ENCODE measurements at regions not wholly inside any gene's neighbourhood (a gene's known extent, or its start where the extent isn't known, plus 50 kb on each side); places are given as distances from the start of the nearest gene placed in this dataset.

DNA sequence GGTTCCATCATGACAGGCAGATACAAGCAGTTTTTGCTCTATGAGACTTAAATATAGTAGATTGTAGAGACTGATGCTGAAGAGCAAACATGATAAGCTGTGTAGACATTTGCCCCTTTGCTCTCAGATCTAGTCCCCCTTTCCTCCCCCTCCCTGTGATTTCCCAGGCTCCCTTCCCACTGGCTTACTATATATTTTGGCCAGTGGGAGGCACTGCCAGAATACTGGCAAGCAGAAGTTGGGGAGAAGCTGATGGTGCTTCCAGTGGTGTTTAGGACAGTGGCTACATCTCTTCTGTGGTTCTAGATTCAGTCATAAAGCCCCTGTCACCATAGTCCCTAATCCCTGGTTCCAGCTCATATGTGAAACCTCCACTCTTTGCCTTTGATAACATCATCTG, 156.1 kb upstream of the STEAP4 start:
- no peak for TF ChIP-seq FOXA3 (CRISPR knock-in tag; IDR thresholded peaks at IDR 0.05)
- BruUV-seq (replicated peaks), result no TSS peak
- ChIA-PET CTCF (ENCODE audit: low intra/inter-chr PET ratio, low total read pairs) (no interaction called here), POLR2A (no interaction called here)
- Histone ChIP-seq H3K9me3 (ENCODE audit: low read length) (no peaks in the 10 kb centered on the region), H4K20me1 (ENCODE audit: insufficient read depth, low read length) (no peaks in the 10 kb centered on the region), H3K36me3 (replicated peaks in 1 of 2; ENCODE audit: control insufficient read depth in 1 of 2, insufficient read depth in 2 of 2, low read length in 2 of 2) (no peaks in the 10 kb centered on the region), H3K27ac (ENCODE audit: extremely low read length, insufficient read depth, low read length) (no peak overlapping the region), H3K4me2 (ENCODE audit: low read depth, low read length) (no peak overlapping the region), H3K4me1 (ENCODE audit: insufficient read depth, low read length) (no peaks in the 10 kb centered on the region), H2AFZ (ENCODE audit: low read length) (no peak overlapping the region), H3K4me3 (replicated peaks in 1 of 3; ENCODE audit: insufficient read depth in 1 of 3, low read depth in 2 of 3, low read length in 3 of 3) (no peak overlapping the region), H3K9ac (ENCODE audit: insufficient read depth, low read depth, low read length) (no peak overlapping the region), H3K27me3 (ENCODE audit: control insufficient read depth in 1 of 2, insufficient read depth in 2 of 2, low read length in 2 of 2) (no peaks in the 10 kb centered on the region), H3K79me2 (ENCODE audit: insufficient read depth, low read length) (no peaks in the 10 kb centered on the region)
- in situ Hi-C loops (cut with HindIII; ENCODE audit: extremely low pct_ligation_motif_present, low pct_unique_long_range_greater_than_20kb) (no loop called here), intact Hi-C loops (cut with micrococcal nuclease; ENCODE audit: unreplicated experiment) (no loop called here)
- DNase-seq (ENCODE audit: low spot score), result no peak
- no peak for ATAC-seq
- no peak for FAIRE-seq

DNA sequence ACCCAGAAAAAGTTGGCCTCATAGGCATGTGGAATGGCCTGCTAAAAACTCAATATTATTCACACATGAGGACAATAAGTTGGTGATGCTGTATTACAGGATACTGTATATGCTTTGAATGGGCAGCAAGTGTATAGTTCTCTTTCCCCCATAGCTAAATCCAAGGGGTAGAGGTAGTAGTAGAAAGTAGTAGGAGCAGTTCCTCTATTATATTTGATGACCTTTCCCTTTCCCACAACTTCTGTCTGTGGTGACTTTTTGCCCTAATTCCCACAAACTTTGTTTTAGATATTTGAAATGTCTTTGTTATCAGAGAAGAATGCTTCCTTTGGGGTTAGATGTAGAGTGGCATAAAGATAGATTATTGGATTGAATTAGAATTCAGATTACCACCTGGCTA, 154.0 kb upstream of the STEAP4 start:
- ChIA-PET CTCF (ENCODE audit: low intra/inter-chr PET ratio, low total read pairs) (no interaction called here), POLR2A (no interaction called here)
- Histone ChIP-seq H2AFZ (ENCODE audit: low read length) (no peak overlapping the region), H3K79me2 (ENCODE audit: insufficient read depth, low read length) (no peaks in the 10 kb centered on the region), H3K27me3 (ENCODE audit: control insufficient read depth in 1 of 2, insufficient read depth in 2 of 2, low read length in 2 of 2) (no peaks in the 10 kb centered on the region), H3K27ac (ENCODE audit: extremely low read length, insufficient read depth, low read length) (no peak overlapping the region), H3K4me3 (replicated peaks in 1 of 3; ENCODE audit: insufficient read depth in 1 of 3, low read depth in 2 of 3, low read length in 3 of 3) (no peak overlapping the region), H3K36me3 (replicated peaks in 1 of 2; ENCODE audit: control insufficient read depth in 1 of 2, insufficient read depth in 2 of 2, low read length in 2 of 2) (no peaks in the 10 kb centered on the region), H3K9ac (ENCODE audit: insufficient read depth, low read depth, low read length) (no peak overlapping the region), H3K4me1 (ENCODE audit: insufficient read depth, low read length) (no peaks in the 10 kb centered on the region), H3K9me3 (ENCODE audit: low read length) (no peaks in the 10 kb centered on the region), H4K20me1 (ENCODE audit: insufficient read depth, low read length) (no peaks in the 10 kb centered on the region), H3K4me2 (ENCODE audit: low read depth, low read length) (no peak overlapping the region)
- in situ Hi-C loops (cut with HindIII; ENCODE audit: extremely low pct_ligation_motif_present, low pct_unique_long_range_greater_than_20kb), result no loop called here
- no peak for FAIRE-seq
- no peak for DNase-seq (ENCODE audit: low spot score)
- intact Hi-C loops (cut with micrococcal nuclease; ENCODE audit: unreplicated experiment), result no loop called here
- no TSS peak for BruUV-seq (replicated peaks)
- no peak for ATAC-seq
- TF ChIP-seq PHF20 (CRISPR knock-in tag; IDR thresholded peaks at IDR 0.05) (no peak), MTF1 (CRISPR knock-in tag; IDR thresholded peaks at IDR 0.05) (no peak), KLF6 (CRISPR knock-in tag; IDR thresholded peaks at IDR 0.05) (no peak), TEAD2 (CRISPR knock-in tag; IDR thresholded peaks at IDR 0.05) (no peak), ATAD3A (CRISPR knock-in tag; IDR thresholded peaks at IDR 0.05) (no peak), ZNF598 (CRISPR knock-in tag; IDR thresholded peaks at IDR 0.05; ENCODE audit: borderline replicate concordance) (no peak), ELF4 (CRISPR knock-in tag; IDR thresholded peaks at IDR 0.05; ENCODE audit: borderline replicate concordance) (no peak), NFE2 (CRISPR knock-in tag; IDR thresholded peaks at IDR 0.05) (no peak), ZSCAN22 (CRISPR knock-in tag; IDR thresholded peaks at IDR 0.05) (no peak), GABPB1 (CRISPR knock-in tag; IDR thresholded peaks at IDR 0.05) (no peak), FOXJ3 (CRISPR knock-in tag; IDR thresholded peaks at IDR 0.05; ENCODE audit: borderline replicate concordance) (no peak), FOSL1 (CRISPR knock-in tag; IDR thresholded peaks at IDR 0.05; ENCODE audit: borderline replicate concordance) (no peak)
- TF ChIP-seq, protein P1, sequence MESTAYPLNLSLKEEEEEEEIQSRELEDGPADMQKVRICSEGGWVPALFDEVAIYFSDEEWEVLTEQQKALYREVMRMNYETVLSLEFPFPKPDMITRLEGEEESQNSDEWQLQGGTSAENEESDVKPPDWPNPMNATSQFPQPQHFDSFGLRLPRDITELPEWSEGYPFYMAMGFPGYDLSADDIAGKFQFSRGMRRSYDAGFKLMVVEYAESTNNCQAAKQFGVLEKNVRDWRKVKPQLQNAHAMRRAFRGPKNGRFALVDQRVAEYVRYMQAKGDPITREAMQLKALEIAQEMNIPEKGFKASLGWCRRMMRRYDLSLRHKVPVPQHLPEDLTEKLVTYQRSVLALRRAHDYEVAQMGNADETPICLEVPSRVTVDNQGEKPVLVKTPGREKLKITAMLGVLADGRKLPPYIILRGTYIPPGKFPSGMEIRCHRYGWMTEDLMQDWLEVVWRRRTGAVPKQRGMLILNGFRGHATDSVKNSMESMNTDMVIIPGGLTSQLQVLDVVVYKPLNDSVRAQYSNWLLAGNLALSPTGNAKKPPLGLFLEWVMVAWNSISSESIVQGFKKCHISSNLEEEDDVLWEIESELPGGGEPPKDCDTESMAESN (CRISPR knock-in tag; conservative IDR thresholded peaks at IDR 0.05), result no peak
- TF ChIP-seq, protein P2, sequence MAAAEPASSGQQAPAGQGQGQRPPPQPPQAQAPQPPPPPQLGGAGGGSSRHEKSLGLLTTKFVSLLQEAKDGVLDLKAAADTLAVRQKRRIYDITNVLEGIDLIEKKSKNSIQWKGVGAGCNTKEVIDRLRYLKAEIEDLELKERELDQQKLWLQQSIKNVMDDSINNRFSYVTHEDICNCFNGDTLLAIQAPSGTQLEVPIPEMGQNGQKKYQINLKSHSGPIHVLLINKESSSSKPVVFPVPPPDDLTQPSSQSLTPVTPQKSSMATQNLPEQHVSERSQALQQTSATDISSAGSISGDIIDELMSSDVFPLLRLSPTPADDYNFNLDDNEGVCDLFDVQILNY (CRISPR knock-in tag; conservative IDR thresholded peaks at IDR 0.05), result no peak
- TF ChIP-seq, protein P3, sequence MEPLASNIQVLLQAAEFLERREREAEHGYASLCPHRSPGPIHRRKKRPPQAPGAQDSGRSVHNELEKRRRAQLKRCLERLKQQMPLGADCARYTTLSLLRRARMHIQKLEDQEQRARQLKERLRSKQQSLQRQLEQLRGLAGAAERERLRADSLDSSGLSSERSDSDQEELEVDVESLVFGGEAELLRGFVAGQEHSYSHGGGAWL (CRISPR knock-in tag; IDR thresholded peaks at IDR 0.05), result no peak
- TF ChIP-seq, protein P4, sequence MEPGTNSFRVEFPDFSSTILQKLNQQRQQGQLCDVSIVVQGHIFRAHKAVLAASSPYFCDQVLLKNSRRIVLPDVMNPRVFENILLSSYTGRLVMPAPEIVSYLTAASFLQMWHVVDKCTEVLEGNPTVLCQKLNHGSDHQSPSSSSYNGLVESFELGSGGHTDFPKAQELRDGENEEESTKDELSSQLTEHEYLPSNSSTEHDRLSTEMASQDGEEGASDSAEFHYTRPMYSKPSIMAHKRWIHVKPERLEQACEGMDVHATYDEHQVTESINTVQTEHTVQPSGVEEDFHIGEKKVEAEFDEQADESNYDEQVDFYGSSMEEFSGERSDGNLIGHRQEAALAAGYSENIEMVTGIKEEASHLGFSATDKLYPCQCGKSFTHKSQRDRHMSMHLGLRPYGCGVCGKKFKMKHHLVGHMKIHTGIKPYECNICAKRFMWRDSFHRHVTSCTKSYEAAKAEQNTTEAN (CRISPR knock-in tag; conservative IDR thresholded peaks at IDR 0.05), result no peak
